MM.1S (cell line): ENCODE measurements at regions not wholly inside any gene's neighbourhood (a gene's known extent, or its start where the extent isn't known, plus 50 kb on each side); places are given as distances from the start of the nearest gene placed in this dataset.

Experiments
- EZH2 ChIP-seq: fragments of 300-600 bp; sonication (generic); optimal IDR thresholded peaks from 2 replicates; pipeline ENCODE3; 2017; ENCODE audit warnings: low read depth, mild to moderate bottlenecking, antibody characterized with exemption, low read length, mixed read lengths
- EZH2phosphoT487 ChIP-seq: fragments of 300-600 bp; sonication (generic); IDR thresholded peaks from 2 replicates; pipeline ENCODE4 v1.6.1; 2018; ENCODE audit warnings: antibody characterized with exemption, low read length

DNA sequence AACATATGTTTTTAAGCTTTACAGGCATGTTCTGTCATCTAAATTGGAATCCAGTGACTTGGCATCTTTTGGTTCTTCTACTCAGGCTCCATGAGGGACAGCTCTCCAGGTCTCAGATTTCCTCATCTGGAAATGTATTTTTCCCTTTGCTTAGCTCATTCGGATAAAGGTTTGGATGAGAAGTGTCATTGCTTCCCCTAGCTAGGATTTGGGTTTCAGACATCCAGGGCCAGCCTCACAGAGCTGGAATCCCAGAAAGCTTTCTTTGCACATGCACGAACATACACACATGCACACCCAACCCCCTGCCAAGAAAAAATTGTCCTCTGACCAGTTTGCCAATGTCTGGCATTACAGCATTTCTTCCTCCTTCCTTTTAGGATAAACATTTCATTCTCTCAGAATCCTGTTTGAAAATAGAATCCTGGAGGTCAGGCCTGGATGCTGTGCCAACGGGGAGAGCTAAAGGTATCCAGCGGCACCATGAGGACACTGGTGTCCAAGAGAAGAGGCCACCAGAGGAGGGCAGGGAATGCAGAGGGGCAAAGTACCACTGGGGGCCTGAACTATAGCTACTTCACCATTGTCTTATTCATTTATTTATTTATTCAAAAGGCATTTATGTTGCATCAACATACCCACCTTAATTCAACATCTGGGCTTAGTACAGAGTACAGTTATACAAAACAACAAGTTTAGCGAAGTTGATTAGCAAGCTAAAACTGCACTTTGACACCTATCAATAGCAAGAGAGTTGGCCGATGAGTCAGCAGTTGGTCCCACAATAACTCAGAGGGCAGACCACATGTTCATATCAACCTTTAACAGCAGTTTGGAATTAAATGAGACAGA lies 97.9 kb upstream of the ATL2 start:
- no peak for TF ChIP-seq EZH2
- no peak for TF ChIP-seq EZH2phosphoT487
